ENCODE measurements at regions not wholly inside any gene's neighbourhood (a gene's known extent, or its start where the extent isn't known, plus 50 kb on each side); places are given as distances from the start of the nearest gene placed in this dataset.

GRCh38 chr5:14063691-14064090, 79.5 kb upstream of the TRIO start:
- H3K9me3 Mint-ChIP-seq = no peaks in the 10 kb centered on the region
- H3K27me3 Mint-ChIP-seq = no peaks in the 10 kb centered on the region
- H3K4me3 Mint-ChIP-seq = no peak overlapping the region
- no peak for ATAC-seq (replicated peaks)
- no peaks in the 10 kb centered on the region for H3K4me1 Mint-ChIP-seq
- no peak overlapping the region for H3K27ac Mint-ChIP-seq
- no peaks in the 10 kb centered on the region for H3K36me3 Mint-ChIP-seq (ENCODE audit: low read depth)

- no peaks in the 10 kb centered on the region for H3K9me3 Mint-ChIP-seq
- ATAC-seq (replicated peaks) = no peak
- H3K4me3 Mint-ChIP-seq = no peak overlapping the region
- H3K27ac Mint-ChIP-seq = no peak overlapping the region
- H3K4me1 Mint-ChIP-seq = no peaks in the 10 kb centered on the region
- H3K36me3 Mint-ChIP-seq (ENCODE audit: low read depth) = no peaks in the 10 kb centered on the region
- no peaks in the 10 kb centered on the region for H3K27me3 Mint-ChIP-seq
These were observed 80.0 kb upstream of the TRIO start for GRCh38 chr5:14063138-14063537.

- no peak overlapping the region for H3K27ac Mint-ChIP-seq
- no peaks in the 10 kb centered on the region for H3K27me3 Mint-ChIP-seq
- H3K9me3 Mint-ChIP-seq = no peaks in the 10 kb centered on the region
- no peak overlapping the region for H3K4me3 Mint-ChIP-seq
- no peaks in the 10 kb centered on the region for H3K4me1 Mint-ChIP-seq
- no peaks in the 10 kb centered on the region for H3K36me3 Mint-ChIP-seq (ENCODE audit: low read depth)
- no peak for ATAC-seq (replicated peaks)
These were observed 81.0 kb upstream of the TRIO start for GRCh38 chr5:14062178-14062577.

GRCh38 chr5:14061106-14061505, 82.0 kb upstream of the TRIO start:
- H3K4me3 Mint-ChIP-seq = no peak overlapping the region
- H3K27ac Mint-ChIP-seq = no peak overlapping the region
- no peaks in the 10 kb centered on the region for H3K4me1 Mint-ChIP-seq
- no peak for ATAC-seq (replicated peaks)
- H3K36me3 Mint-ChIP-seq (ENCODE audit: low read depth) = no peaks in the 10 kb centered on the region
- no peaks in the 10 kb centered on the region for H3K27me3 Mint-ChIP-seq
- H3K9me3 Mint-ChIP-seq = no peaks in the 10 kb centered on the region

GRCh38 chr5:14060218-14060617, 82.9 kb upstream of the TRIO start:
- Mint-ChIP-seq H3K36me3 (ENCODE audit: low read depth) (no peaks in the 10 kb centered on the region), H3K9me3 (no peaks in the 10 kb centered on the region), H3K4me1 (no peaks in the 10 kb centered on the region), H3K27ac (no peak overlapping the region), H3K27me3 (no peaks in the 10 kb centered on the region), H3K4me3 (no peak overlapping the region)
- no peak for ATAC-seq (replicated peaks)

GRCh38 chr5:14059810-14060209, 83.3 kb upstream of the TRIO start:
- no peak overlapping the region for H3K27ac Mint-ChIP-seq
- H3K27me3 Mint-ChIP-seq = no peaks in the 10 kb centered on the region
- H3K9me3 Mint-ChIP-seq = no peaks in the 10 kb centered on the region
- no peaks in the 10 kb centered on the region for H3K36me3 Mint-ChIP-seq (ENCODE audit: low read depth)
- H3K4me3 Mint-ChIP-seq = no peak overlapping the region
- ATAC-seq (replicated peaks) = no peak
- H3K4me1 Mint-ChIP-seq = no peaks in the 10 kb centered on the region

GRCh38 chr5:14057289-14057688, 85.9 kb upstream of the TRIO start:
- Mint-ChIP-seq H3K27me3 (peaks cover 4% of the 10 kb centered on the region), H3K9me3 (no peaks in the 10 kb centered on the region), H3K36me3 (ENCODE audit: low read depth) (no peaks in the 10 kb centered on the region), H3K4me1 (no peaks in the 10 kb centered on the region), H3K27ac (no peak overlapping the region), H3K4me3 (no peak overlapping the region)
- no peak for ATAC-seq (replicated peaks)

GRCh38 chr5:14056039-14056438, 87.1 kb upstream of the TRIO start:
- Mint-ChIP-seq H3K27ac (no peak overlapping the region), H3K36me3 (ENCODE audit: low read depth) (no peaks in the 10 kb centered on the region), H3K4me1 (no peaks in the 10 kb centered on the region), H3K4me3 (no peak overlapping the region), H3K27me3 (peaks cover 5% of the 10 kb centered on the region), H3K9me3 (no peaks in the 10 kb centered on the region)
- no peak for ATAC-seq (replicated peaks)

GRCh38 chr5:14054965-14055963, 87.9 kb upstream of the TRIO start:
- ATAC-seq (replicated peaks) = no peak
- no peaks in the 10 kb centered on the region for H3K9me3 Mint-ChIP-seq
- H3K4me1 Mint-ChIP-seq = no peaks in the 10 kb centered on the region
- no peak overlapping the region for H3K27ac Mint-ChIP-seq
- H3K36me3 Mint-ChIP-seq (ENCODE audit: low read depth) = no peaks in the 10 kb centered on the region
- no peak overlapping the region for H3K4me3 Mint-ChIP-seq
- H3K27me3 Mint-ChIP-seq = peaks cover 5% of the 10 kb centered on the region

GRCh38 chr5:14054111-14054854, 88.9 kb upstream of the TRIO start:
- ATAC-seq (replicated peaks) = no peak

GRCh38 chr5:14050821-14051220, 92.3 kb upstream of the TRIO start:
- H3K36me3 Mint-ChIP-seq (ENCODE audit: low read depth) = no peaks in the 10 kb centered on the region
- no peak overlapping the region for H3K4me3 Mint-ChIP-seq
- no peak for ATAC-seq (replicated peaks)
- H3K9me3 Mint-ChIP-seq = no peaks in the 10 kb centered on the region
- no peak overlapping the region for H3K27ac Mint-ChIP-seq
- peaks cover 13% of the 10 kb centered on the region for H3K27me3 Mint-ChIP-seq
- H3K4me1 Mint-ChIP-seq = no peaks in the 10 kb centered on the region

More at GRCh38 chr5:14054111-14054854, 88.9 kb upstream of the TRIO start:
- Mint-ChIP-seq H3K4me3 (no peak overlapping the region), H3K27ac (no peak overlapping the region), H3K27me3 (peaks cover 5% of the 10 kb centered on the region), H3K9me3 (no peaks in the 10 kb centered on the region), H3K36me3 (ENCODE audit: low read depth) (no peaks in the 10 kb centered on the region), H3K4me1 (no peaks in the 10 kb centered on the region)

- Mint-ChIP-seq H3K9me3 (no peaks in the 10 kb centered on the region), H3K27ac (no peak overlapping the region), H3K36me3 (ENCODE audit: low read depth) (no peaks in the 10 kb centered on the region), H3K4me3 (no peak overlapping the region), H3K27me3 (peaks cover 13% of the 10 kb centered on the region), H3K4me1 (no peaks in the 10 kb centered on the region)
- no peak for ATAC-seq (replicated peaks)
These were observed 94.7 kb upstream of the TRIO start for GRCh38 chr5:14048434-14048833.

- Mint-ChIP-seq H3K27me3 (peaks cover 14% of the 10 kb centered on the region), H3K27ac (no peak overlapping the region)
These were observed 97.2 kb upstream of the DNAH5 start for GRCh38 chr5:14041528-14042192.

GRCh38 chr5:14040542-14040941, 96.1 kb upstream of the DNAH5 start:
- ATAC-seq (replicated peaks) = no peak
- H3K27me3 Mint-ChIP-seq = peaks cover 13% of the 10 kb centered on the region
- no peak overlapping the region for H3K27ac Mint-ChIP-seq
- H3K36me3 Mint-ChIP-seq (ENCODE audit: low read depth) = no peaks in the 10 kb centered on the region
- no peaks in the 10 kb centered on the region for H3K4me1 Mint-ChIP-seq
- H3K9me3 Mint-ChIP-seq = no peaks in the 10 kb centered on the region
- no peak overlapping the region for H3K4me3 Mint-ChIP-seq

More at GRCh38 chr5:14041528-14042192, 97.2 kb upstream of the DNAH5 start:
- Mint-ChIP-seq H3K9me3 (no peaks in the 10 kb centered on the region), H3K4me3 (no peak overlapping the region), H3K36me3 (ENCODE audit: low read depth) (no peaks in the 10 kb centered on the region), H3K4me1 (no peaks in the 10 kb centered on the region)
- no peak for ATAC-seq (replicated peaks)

Measured in activated T-helper 17 cell treated with anti-CD3 and anti-CD28 coated beads, Interleukin-2, amount 50 U/mL, for 72 hours (primary cell).